ENCODE measurements at regions not wholly inside any gene's neighbourhood (a gene's known extent, or its start where the extent isn't known, plus 50 kb on each side); places are given as distances from the start of the nearest gene placed in this dataset.

DNA sequence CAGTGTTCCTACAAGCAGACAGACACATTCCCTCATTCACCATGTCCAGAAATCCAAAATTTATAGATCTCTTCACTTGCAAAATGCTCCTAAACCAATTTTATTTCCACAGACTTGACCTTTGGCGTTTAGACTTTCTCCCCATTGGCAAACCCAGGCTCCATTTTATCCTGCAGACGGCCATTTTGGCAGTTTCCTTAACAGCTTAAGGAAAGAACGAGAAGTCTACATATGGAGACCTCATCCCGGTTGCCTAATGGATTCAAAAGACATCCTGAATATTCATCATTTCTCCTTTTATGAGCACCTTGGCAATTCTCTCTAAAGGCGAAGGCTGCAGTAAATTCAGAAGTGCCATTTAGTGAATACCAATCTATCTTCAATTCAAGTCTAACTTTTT is 132.9 kb downstream of the HLX start:
- no peak for DNase-seq (ENCODE audit: low read depth)

DNA sequence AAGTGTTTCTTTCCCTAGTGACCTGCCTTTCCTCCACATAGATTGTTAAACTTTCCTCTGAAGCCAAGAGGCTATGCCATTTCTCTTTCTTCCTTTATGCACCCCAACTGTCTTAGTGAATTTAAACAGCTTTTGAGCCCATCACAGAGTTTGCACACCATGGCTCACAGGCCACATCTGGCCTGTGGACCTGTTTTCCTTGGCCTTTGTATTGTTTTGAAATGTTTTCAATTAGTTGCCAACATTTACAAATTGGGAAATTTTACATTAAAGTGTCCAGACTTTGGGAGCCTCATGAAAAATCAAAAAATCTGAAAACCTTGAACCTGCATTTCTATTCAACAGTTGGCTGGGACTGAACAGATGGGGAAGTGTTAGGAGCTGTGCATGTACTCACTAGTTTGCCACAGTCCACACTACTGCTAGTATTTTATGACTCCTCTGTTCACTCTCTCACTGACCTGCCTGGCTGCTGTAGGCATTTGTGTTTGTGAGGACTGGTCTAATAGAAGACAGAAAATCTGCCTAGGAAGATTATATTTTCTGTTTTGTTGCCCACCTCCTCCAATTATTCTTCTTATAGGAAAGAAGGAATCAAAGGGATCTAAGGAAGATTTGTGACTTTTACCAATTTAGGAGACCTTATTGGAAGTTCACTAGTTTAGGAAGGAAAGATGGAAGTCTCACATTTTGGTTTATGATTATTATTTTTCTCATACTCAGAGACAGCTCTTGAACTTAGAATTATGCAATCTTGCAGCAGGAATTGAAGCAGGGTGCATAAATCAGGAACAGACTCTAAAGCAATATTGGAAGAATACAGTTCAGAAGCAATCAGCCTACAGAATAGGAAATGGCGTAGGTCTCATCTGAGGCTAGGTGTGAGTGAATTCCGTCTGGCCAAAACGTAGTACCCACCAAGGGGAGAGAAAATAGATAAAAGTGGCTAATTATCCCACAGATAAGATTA is 134.7 kb downstream of the HLX start:
- DNase-seq (ENCODE audit: low read depth), result no peak
- TF ChIP-seq, protein P1, sequence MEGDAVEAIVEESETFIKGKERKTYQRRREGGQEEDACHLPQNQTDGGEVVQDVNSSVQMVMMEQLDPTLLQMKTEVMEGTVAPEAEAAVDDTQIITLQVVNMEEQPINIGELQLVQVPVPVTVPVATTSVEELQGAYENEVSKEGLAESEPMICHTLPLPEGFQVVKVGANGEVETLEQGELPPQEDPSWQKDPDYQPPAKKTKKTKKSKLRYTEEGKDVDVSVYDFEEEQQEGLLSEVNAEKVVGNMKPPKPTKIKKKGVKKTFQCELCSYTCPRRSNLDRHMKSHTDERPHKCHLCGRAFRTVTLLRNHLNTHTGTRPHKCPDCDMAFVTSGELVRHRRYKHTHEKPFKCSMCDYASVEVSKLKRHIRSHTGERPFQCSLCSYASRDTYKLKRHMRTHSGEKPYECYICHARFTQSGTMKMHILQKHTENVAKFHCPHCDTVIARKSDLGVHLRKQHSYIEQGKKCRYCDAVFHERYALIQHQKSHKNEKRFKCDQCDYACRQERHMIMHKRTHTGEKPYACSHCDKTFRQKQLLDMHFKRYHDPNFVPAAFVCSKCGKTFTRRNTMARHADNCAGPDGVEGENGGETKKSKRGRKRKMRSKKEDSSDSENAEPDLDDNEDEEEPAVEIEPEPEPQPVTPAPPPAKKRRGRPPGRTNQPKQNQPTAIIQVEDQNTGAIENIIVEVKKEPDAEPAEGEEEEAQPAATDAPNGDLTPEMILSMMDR (IDR thresholded peaks at IDR 0.05; ENCODE audit: low read length, missing control alignments), result no peak
- H3K4me3 ChIP-seq (replicated peaks; ENCODE audit: low read depth, low read length), result no peak overlapping the region

More for the DNA sequence above, 132.9 kb downstream of the HLX start:
- TF ChIP-seq, protein P1 (IDR thresholded peaks at IDR 0.05; ENCODE audit: low read length, missing control alignments), result no peak
- no peak overlapping the region for H3K4me3 ChIP-seq (replicated peaks; ENCODE audit: low read depth, low read length)

DNA sequence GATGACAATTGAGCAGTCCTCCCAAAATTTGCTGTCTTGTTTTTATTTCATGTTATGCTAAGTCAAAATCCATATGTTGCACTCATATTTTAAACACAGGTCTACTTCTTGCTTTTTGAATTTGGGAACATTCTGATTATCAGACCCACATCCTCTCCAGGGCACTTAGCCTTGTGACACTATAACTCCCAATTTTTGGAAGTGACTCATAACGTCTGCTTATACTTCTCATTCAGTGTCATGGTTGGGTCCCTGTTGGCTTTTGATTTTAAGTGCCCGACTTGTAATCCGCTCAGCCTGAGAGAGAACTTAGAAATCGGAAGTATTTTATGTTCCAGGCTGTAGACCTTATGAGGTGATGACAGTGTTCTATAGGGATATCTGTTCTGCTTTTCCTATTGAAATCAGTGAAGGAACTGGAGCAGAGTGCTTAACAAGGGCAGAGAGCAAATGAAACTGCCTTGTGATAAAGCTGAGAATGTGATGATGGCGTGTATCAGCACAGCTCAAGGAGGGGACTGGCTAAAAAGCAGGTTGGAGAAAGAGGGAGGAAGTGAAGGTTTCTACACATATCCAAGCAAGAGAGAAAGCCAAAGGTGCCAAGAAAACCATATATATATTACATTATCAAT is 136.0 kb downstream of the HLX start:
- H3K4me3 ChIP-seq (replicated peaks; ENCODE audit: low read depth, low read length), result no peak overlapping the region
- TF ChIP-seq, protein P1 (IDR thresholded peaks at IDR 0.05; ENCODE audit: low read length, missing control alignments), result no peak
- DNase-seq (ENCODE audit: low read depth), result no peak

DNA sequence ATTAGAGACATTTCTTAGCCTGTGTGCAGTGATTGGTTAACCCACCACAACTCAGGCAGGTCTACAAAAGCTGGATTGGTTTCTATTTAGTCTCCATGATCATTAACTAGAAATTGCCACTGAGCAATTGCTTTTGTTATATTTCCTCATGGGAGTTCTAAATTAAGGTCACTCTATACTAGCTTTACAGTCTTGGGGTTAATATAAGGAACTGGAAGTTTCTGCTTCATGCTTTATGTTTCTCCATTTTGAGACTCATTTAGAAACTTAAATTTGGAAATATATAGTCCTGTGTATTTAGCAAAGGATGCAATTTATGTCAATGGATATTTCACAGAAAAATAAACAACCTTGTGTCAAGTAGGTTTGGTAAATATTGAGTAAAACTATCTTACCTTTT is 137.5 kb downstream of the HLX start:
- DNase-seq (ENCODE audit: low read depth), result no peak
- TF ChIP-seq, protein P1 (IDR thresholded peaks at IDR 0.05; ENCODE audit: low read length, missing control alignments), result no peak
- no peak overlapping the region for H3K4me3 ChIP-seq (replicated peaks; ENCODE audit: low read depth, low read length)

DNA sequence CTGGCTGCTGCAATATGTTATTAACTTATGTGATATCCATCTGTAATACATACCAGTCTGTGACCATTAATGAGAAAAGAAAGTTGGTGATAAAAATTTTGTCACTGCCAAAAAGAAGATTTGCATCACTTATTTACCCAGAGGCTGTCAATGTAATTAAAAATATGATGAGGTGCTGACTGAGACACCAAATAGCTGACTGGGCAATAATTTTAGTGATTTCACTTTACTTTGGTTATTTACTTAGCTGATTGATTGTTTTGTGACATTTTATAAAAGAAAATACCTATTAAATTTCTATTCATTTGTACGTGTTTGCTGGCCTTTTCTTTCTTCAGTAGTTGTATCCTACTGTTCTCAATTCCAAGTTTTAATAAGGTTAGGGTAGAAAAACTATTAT is 139.2 kb downstream of the HLX start:
- no peak for DNase-seq (ENCODE audit: low read depth)
- H3K4me3 ChIP-seq (replicated peaks; ENCODE audit: low read depth, low read length), result no peak overlapping the region
- TF ChIP-seq, protein P1 (IDR thresholded peaks at IDR 0.05; ENCODE audit: low read length, missing control alignments), result no peak

DNA sequence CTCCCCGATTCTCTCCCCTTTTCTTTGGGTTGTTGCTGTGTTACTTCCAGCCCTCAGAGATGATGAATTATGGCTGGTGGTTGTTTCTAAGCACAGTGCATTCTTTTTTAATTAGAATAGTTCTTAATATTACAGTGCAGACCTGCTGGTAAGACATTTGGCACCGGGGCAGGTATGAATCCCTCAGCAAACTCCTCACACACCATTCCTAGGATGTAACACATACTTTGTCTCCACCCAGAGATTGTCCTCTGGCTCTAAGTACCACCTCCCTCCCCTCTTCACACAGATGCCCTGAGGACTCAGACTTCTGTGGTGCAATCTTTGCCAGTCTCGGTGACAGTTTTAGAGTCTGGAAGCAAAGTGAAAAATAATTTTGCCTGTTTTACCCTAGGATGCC is 143.1 kb downstream of the HLX start:
- TF ChIP-seq, protein P1 (IDR thresholded peaks at IDR 0.05; ENCODE audit: low read length, missing control alignments), result no peak
- H3K4me3 ChIP-seq (replicated peaks; ENCODE audit: low read depth, low read length), result no peak overlapping the region
- DNase-seq (ENCODE audit: low read depth), result no peak

All from fibroblast of pulmonary artery (primary cell).